GM13976 (cell line): ENCODE measurements at regions not wholly inside any gene's neighbourhood (a gene's known extent, or its start where the extent isn't known, plus 50 kb on each side); places are given as distances from the start of the nearest gene placed in this dataset.

Experiments
- DNase-seq: peaks from one replicate; pipeline ENCODE4 v3.0.0; 2012; ENCODE audit warnings: low spot score
- CTCF ChIP-seq: IDR thresholded peaks from 2 replicates; pipeline ENCODE4 v1.5.1; 2012; ENCODE audit warnings: borderline replicate concordance, mild to moderate bottlenecking; ENCODE audit not compliant: insufficient read depth; ENCODE audit errors: extremely low read depth, missing control alignments, control extremely low read depth
- in situ Hi-C: fragments of 300-500 bp; cut with MboI; formaldehyde crosslinking; loops from one replicate; pipeline ENCODE4 v1.12.0; 2022; ENCODE audit warnings: low sequenced_read_pairs, mixed read lengths, inconsistent platforms; ENCODE audit not compliant: unreplicated experiment

GRCh38 chr17:72234985-72235384 is 114.2 kb downstream of the SOX9 start:
- no peak for TF ChIP-seq CTCF
- DNase-seq, result no peak
- in situ Hi-C loops, result no loop called here

- no peak for TF ChIP-seq CTCF
- no peak for DNase-seq
- in situ Hi-C loops, result no loop called here
Observed at GRCh38 chr17:72236980-72237633, 116.3 kb downstream of the SOX9 start.

- in situ Hi-C loops, result no loop called here
- DNase-seq, result no peak
- TF ChIP-seq CTCF, result no peak
Observed at GRCh38 chr17:72238157-72238673, 117.4 kb downstream of the SOX9 start.

- DNase-seq, result no peak
- TF ChIP-seq CTCF, result no peak
- in situ Hi-C loops, result no loop called here
Observed at GRCh38 chr17:72239548-72239947, 118.7 kb downstream of the SOX9 start.

GRCh38 chr17:72240333-72240732 is 119.5 kb downstream of the SOX9 start:
- TF ChIP-seq CTCF, result no peak
- DNase-seq, result peak; percentile 31
- in situ Hi-C loops, result no loop called here

GRCh38 chr17:72244494-72244893 is 123.7 kb downstream of the SOX9 start:
- in situ Hi-C loops, result no loop called here
- DNase-seq, result no peak
- TF ChIP-seq CTCF, result no peak
